Upper lobe of left lung (tissue), 4 donors: ENCODE measurements at regions not wholly inside any gene's neighbourhood (a gene's known extent, or its start where the extent isn't known, plus 50 kb on each side); places are given as distances from the start of the nearest gene placed in this dataset.

Experiments used
- CTCF ChIP-seq, 6 experiments: fragments of 450-650 bp in 4 of 6; fragments of 200-600 bp in 2 of 6; sonication (generic) in 2 of 6; IDR thresholded peaks; one replicate each; pipeline ENCODE4 v1.5.1; 2016 to 2019; ENCODE audit warnings: antibody characterized with exemption in 6 of 6
- EP300 ChIP-seq, 4 donors: sonication (generic); formaldehyde crosslinking; IDR thresholded peaks; one replicate each; pipeline ENCODE4 v1.5.1; 2017; ENCODE audit warnings: antibody characterized with exemption in 4 of 4, control low read depth in 2 of 4
- POLR2A ChIP-seq, 4 donors: fragments of 450-650 bp; IDR thresholded peaks; one replicate each; pipeline ENCODE4 v1.5.1; 2016 to 2017; ENCODE audit warnings: antibody characterized with exemption in 4 of 4, mild to moderate bottlenecking in 2 of 4
- POLR2AphosphoS5 ChIP-seq, 2 donors: sonication (generic); formaldehyde crosslinking; IDR thresholded peaks; one replicate each; pipeline ENCODE4 v1.5.1; 2017; ENCODE audit warnings: antibody characterized with exemption in 2 of 2

GRCh38 chr7:43041105-43041504, 71.3 kb upstream of the HECW1 start:
- TF ChIP-seq CTCF (IDR thresholded peaks at IDR 0.05) (no peak), POLR2A (IDR thresholded peaks at IDR 0.05) (no peak), POLR2AphosphoS5 (IDR thresholded peaks at IDR 0.05) (no peak), EP300 (IDR thresholded peaks at IDR 0.05) (no peak)
